Right lobe of liver (tissue), 4 donors: ENCODE measurements at regions not wholly inside any gene's neighbourhood (a gene's known extent, or its start where the extent isn't known, plus 50 kb on each side); places are given as distances from the start of the nearest gene placed in this dataset.

ENCODE experiments used
- POLR2A ChIP-seq: fragments of 450-650 bp; IDR thresholded peaks from one replicate; pipeline ENCODE4 v1.6.1; 2017; ENCODE audit warnings: antibody characterized with exemption, mild to moderate bottlenecking
- TF ChIP-seq, protein P1 (sequence below), 4 donors: fragments of 200-600 bp in 3 of 4; fragments of 450-650 bp in 1 of 4; IDR thresholded peaks; one replicate each; pipeline versions ENCODE4 v1.5.1 to v1.8.0; 2016 to 2022; ENCODE audit warnings: antibody characterized with exemption in 4 of 4, mild to moderate bottlenecking in 2 of 4
- donor health status: DM: no; HTN: no; CAD: no.
- donor health status: DM: no; HTN: no; CAD: no.
- donor health status: DM: no; HTN: yes; CAD: no.

DNA sequence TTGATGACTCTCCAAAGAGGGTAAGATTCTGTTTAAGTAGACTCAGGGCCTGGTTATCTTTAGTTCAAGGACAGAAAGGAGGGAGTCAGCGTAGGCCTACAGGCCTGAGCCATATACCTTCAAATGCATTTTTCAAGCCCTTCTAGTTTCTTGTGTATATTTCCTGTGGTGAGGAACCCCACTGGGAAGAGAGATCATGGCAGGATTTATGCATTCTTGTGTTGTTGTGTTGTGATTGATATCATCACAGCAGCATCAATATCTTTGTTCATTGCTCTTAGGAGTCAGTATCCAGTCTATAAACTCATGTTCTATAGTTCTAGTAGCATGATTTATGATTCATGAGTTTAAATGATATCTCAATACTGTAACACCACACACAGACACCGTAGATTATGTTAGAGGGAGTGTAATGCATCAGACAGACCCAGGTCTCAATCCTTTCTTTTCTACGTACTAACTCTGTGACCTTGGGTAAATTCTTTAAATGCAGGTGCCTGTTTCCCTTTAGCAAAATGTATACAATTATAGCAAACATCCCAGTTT is 427.5 kb downstream of the PDCD6IP start:
- TF ChIP-seq, protein P1, sequence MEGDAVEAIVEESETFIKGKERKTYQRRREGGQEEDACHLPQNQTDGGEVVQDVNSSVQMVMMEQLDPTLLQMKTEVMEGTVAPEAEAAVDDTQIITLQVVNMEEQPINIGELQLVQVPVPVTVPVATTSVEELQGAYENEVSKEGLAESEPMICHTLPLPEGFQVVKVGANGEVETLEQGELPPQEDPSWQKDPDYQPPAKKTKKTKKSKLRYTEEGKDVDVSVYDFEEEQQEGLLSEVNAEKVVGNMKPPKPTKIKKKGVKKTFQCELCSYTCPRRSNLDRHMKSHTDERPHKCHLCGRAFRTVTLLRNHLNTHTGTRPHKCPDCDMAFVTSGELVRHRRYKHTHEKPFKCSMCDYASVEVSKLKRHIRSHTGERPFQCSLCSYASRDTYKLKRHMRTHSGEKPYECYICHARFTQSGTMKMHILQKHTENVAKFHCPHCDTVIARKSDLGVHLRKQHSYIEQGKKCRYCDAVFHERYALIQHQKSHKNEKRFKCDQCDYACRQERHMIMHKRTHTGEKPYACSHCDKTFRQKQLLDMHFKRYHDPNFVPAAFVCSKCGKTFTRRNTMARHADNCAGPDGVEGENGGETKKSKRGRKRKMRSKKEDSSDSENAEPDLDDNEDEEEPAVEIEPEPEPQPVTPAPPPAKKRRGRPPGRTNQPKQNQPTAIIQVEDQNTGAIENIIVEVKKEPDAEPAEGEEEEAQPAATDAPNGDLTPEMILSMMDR (IDR thresholded peaks at IDR 0.05) = no peak
- TF ChIP-seq POLR2A = no peak
